ENCODE measurements at regions not wholly inside any gene's neighbourhood (a gene's known extent, or its start where the extent isn't known, plus 50 kb on each side); places are given as distances from the start of the nearest gene placed in this dataset.

GRCh38 chr12:22900401-22900800 is 275.4 kb downstream of the ETNK1 start:
- no peak for DNase-seq (ENCODE audit: low read depth, low spot score)

- DNase-seq (ENCODE audit: low read depth, low spot score): no peak
Observed at GRCh38 chr12:22904485-22904884, 279.5 kb downstream of the ETNK1 start.

- no peak for DNase-seq (ENCODE audit: low read depth, low spot score)
Observed at GRCh38 chr12:22916241-22916640, 291.3 kb downstream of the ETNK1 start.

- DNase-seq (ENCODE audit: low read depth, low spot score): no peak
Observed at GRCh38 chr12:22916815-22917214, 291.8 kb downstream of the ETNK1 start.

GRCh38 chr12:22919883-22920282 is 294.9 kb downstream of the ETNK1 start:
- no peak for DNase-seq (ENCODE audit: low read depth, low spot score)

- no peak for DNase-seq (ENCODE audit: low read depth, low spot score)
Observed at GRCh38 chr12:22923768-22924167, 298.8 kb downstream of the ETNK1 start.

- no peak for DNase-seq (ENCODE audit: low read depth, low spot score)
Observed at GRCh38 chr12:22924391-22924790, 299.4 kb downstream of the ETNK1 start.

- no peak for DNase-seq (ENCODE audit: low read depth, low spot score)
Observed at GRCh38 chr12:22925623-22926022, 300.7 kb downstream of the ETNK1 start.

GRCh38 chr12:22932431-22932830 is 307.5 kb downstream of the ETNK1 start:
- no peak for DNase-seq (ENCODE audit: low read depth, low spot score)

GRCh38 chr12:22935090-22935489 is 310.1 kb downstream of the ETNK1 start:
- peak; percentile 32 for DNase-seq (ENCODE audit: low read depth, low spot score)

GRCh38 chr12:22935501-22935900 is 310.5 kb downstream of the ETNK1 start:
- peak; percentile 5 for DNase-seq (ENCODE audit: low read depth, low spot score)

GRCh38 chr12:22938323-22938722 is 313.4 kb downstream of the ETNK1 start:
- DNase-seq (ENCODE audit: low read depth, low spot score): no peak

- no peak for DNase-seq (ENCODE audit: low read depth, low spot score)
Observed at GRCh38 chr12:22951206-22951605, 326.2 kb downstream of the ETNK1 start.

GRCh38 chr12:22956690-22957089 is 331.7 kb downstream of the ETNK1 start:
- DNase-seq (ENCODE audit: low read depth, low spot score): no peak

- DNase-seq (ENCODE audit: low read depth, low spot score): no peak
Observed at GRCh38 chr12:22967171-22967570, 342.2 kb downstream of the ETNK1 start.

GRCh38 chr12:22969521-22969920 is 344.6 kb downstream of the ETNK1 start:
- no peak for DNase-seq (ENCODE audit: low read depth, low spot score)

- DNase-seq (ENCODE audit: low read depth, low spot score): no peak
Observed at GRCh38 chr12:22971247-22971646, 346.3 kb downstream of the ETNK1 start.

GRCh38 chr12:22971701-22972191 is 346.8 kb downstream of the ETNK1 start:
- DNase-seq (ENCODE audit: low read depth, low spot score): no peak

- peak; percentile 37 for DNase-seq (ENCODE audit: low read depth, low spot score)
Observed at GRCh38 chr12:22974865-22975264, 349.9 kb downstream of the ETNK1 start.

GRCh38 chr12:22978962-22979361 is 354.0 kb downstream of the ETNK1 start:
- peak; percentile 20 for DNase-seq (ENCODE audit: low read depth, low spot score)

- DNase-seq (ENCODE audit: low read depth, low spot score): no peak
Observed at GRCh38 chr12:22979854-22980469, 355.0 kb downstream of the ETNK1 start.

- DNase-seq (ENCODE audit: low read depth, low spot score): no peak
Observed at GRCh38 chr12:22981711-22982110, 356.7 kb downstream of the ETNK1 start.

GRCh38 chr12:22982635-22983034 is 357.7 kb downstream of the ETNK1 start:
- no peak for DNase-seq (ENCODE audit: low read depth, low spot score)

GRCh38 chr12:22986997-22987396 is 362.0 kb downstream of the ETNK1 start:
- no peak for DNase-seq (ENCODE audit: low read depth, low spot score)
